ENCODE measurements at regions not wholly inside any gene's neighbourhood (a gene's known extent, or its start where the extent isn't known, plus 50 kb on each side); places are given as distances from the start of the nearest gene placed in this dataset.

DNA sequence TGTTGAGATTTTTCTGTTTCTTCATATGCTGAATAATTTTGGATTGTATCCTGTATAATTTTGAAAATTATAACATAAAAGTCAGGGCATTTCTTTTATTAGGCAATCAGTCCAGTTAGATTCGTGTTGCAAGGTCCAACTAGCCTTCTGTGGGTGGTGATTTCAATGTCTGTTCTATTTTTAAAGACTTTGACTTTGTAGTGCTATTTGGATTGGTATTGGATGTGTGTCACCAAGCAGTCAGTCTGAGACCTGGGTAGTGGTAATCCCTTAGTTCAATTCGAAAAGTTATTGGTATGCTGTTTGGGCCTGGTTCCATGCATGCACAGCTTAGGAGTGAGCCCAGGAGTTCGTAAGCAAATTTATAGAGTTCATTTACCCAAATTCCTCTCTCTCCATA is 82.2 kb downstream of the EPDR1 start:
- DNase-seq (ENCODE audit: low read depth in 2 of 2), result no peak

DNA sequence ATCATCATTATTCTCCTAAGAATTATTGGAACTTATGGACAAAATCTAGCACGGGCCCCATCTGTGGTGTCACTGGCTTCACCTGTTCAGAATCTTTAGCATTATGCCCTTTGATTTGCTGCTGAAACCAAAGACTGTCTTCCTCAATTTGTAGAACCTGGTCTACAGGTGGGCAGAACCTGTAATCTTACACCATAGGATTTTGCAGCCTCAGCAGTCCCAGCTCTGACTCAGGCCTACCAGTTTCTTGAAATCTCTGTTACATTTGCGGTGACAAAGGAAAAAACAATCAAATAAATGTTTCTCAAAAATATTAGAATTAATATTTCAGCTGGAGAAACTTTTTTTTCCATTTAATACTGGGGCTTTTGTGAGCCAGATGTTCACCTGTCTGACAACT is 86.1 kb downstream of the EPDR1 start:
- DNase-seq (ENCODE audit: low read depth in 2 of 2), result no peak

DNA sequence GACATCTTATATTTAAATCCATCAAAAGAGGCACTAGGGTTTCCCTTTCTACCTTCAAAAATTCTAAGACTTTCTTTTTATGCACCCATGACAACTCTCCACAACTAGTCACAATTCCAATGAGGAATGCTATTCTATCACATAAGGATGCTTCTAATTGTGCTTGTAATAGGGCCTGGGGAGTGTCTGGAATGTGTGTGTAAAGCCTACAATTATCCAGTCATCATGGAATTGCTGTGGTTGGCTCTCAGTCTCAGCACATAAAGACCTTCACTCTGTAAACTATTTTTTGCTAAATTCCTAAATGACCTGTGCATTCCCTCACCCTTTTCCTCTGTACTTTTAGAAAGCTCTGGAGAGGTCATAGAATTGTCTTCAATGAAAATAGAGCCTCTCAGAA is 86.7 kb downstream of the EPDR1 start:
- no peak for DNase-seq (ENCODE audit: low read depth in 2 of 2)

DNA sequence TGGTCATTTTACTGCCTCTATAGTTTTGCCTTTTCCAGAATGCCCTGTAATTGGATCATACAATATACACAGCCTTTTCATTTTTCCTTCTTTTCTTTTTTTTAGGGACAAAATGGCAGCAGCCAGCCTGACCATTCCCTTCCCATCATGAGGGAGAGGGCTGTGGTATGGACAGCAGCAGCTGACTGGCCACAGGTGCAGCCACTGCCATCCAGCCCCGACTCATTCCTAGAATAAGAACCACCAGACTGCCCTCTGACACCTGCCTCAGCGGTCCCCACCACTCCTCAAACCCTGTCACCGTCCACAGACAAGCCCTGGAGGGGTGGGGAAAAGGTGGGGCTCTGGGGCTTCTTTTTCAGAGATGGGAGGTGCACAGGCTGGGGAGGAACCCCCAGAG is 92.8 kb downstream of the EPDR1 start:
- no peak for DNase-seq (ENCODE audit: low read depth in 2 of 2)

DNA sequence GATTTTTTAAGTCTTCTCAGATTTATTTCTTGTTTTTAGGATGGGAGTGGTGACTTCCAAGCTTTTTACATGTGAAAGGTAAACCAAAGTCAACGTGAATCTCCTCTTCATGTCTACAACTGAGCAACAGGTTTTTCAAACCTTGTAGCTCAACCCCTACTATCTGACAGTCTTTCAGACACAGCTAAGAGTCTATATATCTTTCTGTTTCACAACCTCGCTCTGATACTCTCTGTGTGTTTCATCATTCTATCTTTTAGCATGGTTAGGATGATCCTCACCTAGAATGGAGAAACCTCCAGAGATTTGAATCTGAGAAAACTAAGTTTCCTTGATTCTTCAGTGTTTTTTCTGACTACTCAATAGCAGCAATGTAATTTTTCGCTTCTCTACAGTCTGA is 96.1 kb downstream of the EPDR1 start:
- DNase-seq (ENCODE audit: low read depth in 2 of 2), result no peak

DNA sequence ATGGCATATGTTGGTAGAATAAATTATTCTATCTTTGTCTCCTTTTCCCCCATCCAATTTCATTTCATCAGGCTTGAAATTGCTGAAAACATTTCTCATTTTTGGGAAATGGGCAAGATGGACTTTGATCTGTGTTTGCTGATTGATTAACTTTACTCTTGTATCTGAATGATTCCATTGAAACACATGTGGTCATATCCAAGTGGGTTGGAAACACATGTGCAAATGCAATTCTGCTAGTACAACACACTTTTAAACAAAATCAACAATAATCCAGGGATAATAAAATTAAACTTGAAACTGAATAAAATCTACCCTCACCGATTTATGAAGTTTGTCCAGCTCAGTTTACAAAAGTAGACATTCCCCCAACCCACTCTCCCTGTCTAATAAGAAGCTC is 96.9 kb downstream of the EPDR1 start:
- DNase-seq (ENCODE audit: low read depth in 2 of 2), result no peak

DNA sequence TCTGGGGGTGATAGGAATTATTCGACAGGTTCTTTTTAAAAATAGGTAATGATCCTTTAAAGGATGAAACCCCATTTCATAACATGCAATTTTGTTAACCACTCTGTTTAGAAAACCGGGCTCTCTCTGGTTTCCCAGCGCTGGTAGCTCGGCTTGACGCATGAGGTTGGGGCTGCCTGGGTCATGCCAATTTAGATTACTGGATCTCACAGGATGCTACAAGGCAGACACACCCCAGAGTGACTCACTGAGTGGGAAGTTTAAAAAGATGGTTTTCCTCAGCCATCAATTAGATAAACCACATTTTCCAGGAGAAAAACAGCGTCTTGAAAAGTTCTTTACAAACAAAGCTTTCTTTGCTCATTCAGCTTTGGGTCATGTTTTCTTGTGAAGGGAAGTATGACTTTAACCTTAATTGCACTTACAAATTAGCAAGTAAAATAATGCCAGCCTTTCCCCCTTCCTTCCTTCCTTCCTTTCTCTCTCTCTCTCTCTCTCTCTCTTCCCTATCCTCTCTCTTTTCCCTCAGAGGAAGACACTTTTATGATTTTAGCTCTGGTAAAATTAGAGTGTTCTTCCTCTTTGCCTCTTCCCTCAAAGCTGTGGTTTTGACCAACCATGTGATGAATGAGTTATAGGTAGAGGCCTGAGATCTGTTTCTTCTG is 99.8 kb downstream of the EPDR1 start:
- DNase-seq (ENCODE audit: low read depth in 2 of 2), result no peak

DNA sequence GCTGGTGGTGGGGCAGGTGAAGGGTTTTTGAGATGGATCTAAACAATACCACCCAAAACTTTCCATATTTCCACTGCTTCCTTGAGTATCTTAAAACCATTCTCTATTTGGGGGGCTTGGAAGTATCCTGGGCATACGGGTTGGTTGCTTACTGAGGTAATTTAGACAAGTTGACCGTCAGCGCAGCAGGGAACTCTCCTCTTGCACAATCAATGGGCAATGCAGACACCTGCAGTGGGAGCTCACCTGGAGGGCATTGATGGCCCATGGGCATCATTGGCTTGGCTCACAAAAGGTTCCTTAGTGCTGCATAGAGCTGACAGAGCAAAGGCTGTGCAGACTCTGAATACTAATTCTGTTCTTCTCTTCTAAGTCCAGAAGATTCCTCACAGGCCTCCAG is 101.5 kb downstream of the EPDR1 start:
- no peak for DNase-seq (ENCODE audit: low read depth in 2 of 2)

DNA sequence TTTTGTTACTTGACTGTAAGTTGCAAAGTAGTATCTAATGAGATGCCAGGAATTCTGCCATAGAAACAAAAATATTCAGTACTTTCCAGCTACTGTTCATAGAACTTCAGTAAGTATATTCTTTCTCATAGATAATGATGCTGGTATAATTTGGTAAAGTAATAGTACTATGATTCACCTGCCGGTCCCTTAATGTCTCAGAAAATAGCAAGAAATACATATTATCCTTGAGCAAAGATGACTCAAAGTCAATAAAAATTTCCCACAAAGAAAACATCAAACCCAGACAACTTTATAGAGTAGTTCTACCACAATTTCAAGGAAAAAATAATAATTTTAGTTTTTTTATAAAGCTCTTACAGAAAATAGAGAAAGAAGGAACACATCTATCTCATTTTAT is 105.4 kb downstream of the EPDR1 start:
- DNase-seq (ENCODE audit: low read depth in 2 of 2), result no peak

DNA sequence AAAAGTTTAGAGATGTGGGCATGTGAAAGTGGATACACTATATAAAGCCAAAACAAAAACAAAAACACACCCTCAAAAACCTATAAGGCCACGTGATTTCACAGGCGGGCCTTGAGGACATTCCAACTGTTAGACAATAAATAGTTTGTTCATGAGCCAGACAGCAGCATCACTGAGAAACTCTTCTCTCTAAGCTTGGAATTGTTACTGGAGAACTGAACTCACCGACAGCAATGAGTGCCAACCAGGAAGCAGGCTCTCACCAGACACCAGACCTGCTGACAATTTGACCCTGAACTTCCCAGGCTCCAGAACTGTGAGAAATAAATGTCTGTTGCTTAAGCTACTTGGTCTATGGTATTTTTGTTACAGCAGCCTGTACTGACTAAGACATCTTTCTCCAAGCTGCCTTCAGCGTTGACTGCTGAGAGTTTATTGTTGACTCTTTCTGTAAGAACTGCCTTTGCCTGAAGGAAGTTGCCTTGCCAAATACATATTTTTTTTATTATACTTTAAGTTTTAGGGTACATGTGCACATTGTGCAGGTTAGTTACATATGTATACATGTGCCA is 107.5 kb downstream of the EPDR1 start:
- DNase-seq (ENCODE audit: low read depth in 2 of 2), result no peak

DNA sequence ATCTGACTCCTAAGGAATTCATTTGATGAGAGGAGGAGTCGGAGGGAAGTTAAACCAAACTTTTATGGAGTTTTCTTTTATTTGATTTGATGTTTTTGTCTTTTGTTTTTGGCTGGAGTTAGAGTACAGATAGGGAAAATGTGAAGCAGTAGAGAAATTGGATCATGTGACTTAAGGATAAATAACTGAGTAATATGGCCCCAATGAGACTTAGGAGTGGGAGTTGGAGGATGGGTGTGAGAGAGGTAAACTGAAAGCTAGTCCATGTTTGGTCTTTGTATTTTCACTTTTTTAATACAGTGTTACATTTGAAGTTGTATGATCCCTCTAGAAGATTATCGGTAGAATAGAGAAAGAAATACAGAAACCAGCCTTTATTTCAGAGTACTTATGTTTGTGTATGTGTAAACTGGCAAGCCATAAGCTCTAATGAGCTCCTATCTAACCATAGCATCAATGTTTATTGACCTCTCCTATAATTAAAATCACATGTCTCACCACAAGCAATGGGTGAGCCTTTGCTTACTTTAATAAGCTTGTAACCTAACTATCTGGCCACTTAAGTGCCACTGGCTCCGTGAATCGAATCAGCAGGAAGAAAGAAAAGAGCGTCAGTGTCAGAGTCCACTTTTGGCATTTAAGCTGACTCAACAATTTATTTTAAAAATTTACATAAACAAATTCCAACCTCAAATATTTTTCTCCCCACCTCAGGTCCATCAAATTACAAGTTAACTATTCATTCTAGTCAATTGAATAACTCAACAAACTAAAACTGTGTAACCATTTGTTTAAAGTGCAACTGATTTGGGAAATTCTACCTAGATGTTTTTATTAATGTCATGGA is 113.8 kb downstream of the EPDR1 start:
- DNase-seq (ENCODE audit: low read depth in 2 of 2), result no peak

DNA sequence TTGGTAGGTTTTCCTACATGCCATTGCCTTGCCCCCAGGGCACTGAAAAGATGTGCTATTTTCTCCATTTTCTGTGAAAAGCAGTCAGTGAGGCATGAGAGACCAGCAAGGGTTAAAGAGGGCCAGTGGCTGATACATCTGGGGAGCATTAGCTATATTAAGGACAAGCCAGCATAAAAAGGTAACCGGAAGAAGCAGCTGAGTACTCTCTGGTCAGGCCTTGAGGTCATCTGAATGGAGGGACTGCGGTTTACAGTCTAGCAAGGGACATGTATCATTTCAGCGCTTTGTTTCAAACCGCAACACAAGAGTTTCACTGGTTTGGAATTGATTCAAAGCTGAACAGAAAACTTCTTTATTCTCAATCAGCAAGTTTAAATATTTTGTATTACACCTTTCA is 120.4 kb downstream of the EPDR1 start:
- DNase-seq (ENCODE audit: low read depth in 2 of 2), result no peak

DNA sequence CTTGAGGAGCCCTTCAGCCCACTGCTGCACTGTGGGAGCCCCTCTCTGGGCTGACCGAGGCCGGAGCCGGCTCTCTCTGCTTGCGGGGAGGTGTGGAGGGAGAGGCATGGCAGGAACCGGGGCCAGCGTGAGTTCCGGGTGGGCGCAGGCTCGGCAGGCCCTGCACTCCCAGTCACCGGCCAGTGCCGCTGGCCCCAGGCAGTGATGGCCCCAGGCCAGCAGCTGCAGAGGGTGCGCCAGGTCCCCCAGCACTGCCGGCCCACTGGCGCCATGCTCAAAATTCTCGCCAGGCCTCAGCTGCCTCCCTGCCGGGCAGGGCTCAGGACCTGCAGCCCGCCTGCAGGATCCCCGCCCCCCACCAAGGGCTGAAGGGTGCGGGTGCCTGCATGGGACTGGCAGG is 128.4 kb upstream of the STARD3NL start:
- no peak for DNase-seq (ENCODE audit: low read depth in 2 of 2)

DNA sequence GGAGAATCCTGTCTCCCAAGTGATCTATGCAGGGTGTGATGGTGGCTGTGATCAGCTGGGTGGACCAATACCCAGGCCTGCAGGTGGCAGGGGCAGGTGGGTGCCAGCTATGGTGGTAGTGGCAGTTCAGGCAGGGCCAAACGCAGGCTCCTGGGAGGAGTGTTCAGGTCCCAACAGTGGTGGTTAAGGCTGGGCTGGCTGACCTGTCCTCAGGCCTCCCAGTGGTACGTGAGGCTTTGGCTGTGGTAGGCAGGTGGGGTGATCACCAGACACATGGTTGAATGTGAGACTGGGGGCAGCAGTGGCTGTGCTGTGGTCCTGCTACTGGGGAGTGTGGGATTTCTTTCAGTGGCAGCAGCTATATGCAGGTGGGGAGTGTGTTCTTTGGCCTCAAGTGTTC is 126.7 kb upstream of the STARD3NL start:
- DNase-seq (ENCODE audit: low read depth in 2 of 2), result no peak

DNA sequence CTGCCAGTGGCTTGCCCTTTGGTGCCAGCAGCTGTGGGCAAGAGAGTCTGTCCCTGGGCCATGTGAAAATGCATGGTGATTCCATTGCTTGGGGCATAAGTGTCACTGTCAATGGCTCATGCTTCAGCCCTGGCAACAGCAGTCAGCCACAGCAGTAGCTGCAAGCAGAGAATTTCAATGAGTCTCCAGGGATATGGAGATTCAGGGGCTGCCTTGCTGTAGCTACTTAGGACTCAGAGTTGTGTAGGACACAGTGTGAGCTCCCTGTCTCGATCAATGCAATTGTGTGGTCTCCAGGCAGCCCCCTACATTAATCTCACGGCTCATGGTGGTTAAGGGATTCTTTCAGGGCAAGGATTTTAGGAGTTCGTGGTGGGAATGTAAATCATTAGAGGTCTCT is 126.3 kb upstream of the STARD3NL start:
- DNase-seq (ENCODE audit: low read depth in 2 of 2), result no peak

DNA sequence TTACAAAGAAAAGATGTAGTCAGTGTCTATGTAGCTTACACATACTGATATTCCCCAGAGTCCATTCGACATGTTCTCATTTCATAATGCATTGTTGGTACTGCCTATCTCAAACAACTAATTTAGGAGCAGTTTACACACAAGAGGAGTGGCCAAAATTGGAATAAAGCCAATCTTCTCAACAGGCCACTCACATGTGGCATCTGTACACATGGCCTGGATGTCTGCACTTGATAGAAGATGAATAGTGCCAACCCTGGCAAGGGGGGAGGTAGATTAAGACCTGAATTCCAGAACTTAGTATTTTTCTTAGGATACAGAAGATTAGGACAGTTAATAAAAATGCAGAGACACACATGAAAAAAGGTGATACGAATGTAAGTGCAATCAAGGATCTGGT is 125.3 kb upstream of the STARD3NL start:
- DNase-seq (ENCODE audit: low read depth in 2 of 2), result no peak

DNA sequence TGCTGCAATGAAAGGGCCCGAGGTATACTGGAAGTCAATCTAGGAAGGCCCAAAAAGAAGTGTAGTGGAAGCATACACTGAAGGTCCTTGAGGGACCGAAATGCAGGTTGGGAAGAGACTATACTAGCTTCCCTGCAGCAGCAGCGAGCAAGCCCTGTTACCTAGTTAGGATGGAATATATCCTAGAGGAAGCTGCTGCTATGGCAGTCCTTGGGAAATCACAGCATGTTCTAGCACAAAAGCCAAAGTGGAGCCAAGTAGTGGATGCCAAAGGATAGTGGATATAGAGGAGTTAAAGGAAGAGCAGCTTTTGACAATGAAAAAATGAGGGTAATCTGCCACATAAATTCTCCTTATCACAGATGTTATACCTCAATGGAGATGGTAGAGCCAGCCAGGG is 123.8 kb upstream of the STARD3NL start:
- no peak for DNase-seq (ENCODE audit: low read depth in 2 of 2)

DNA sequence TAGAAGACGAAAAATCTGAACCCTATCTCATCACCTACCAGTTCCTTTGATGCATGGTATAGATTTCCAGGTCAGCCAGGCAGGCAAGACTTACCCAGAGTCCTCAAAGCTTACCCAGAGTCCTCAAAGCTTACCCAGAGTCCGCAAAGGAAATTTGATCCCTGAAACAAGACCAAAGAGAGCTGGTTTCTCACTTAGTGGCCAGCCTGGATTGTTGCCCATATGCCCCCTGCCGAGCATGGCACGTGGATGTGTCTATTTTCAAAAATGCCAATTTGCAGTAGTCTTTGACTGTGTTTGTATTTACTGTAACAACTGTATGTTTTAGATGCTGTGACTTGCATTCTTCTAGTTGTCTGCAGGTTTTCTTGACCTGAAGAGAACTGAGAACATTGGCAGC is 120.2 kb upstream of the STARD3NL start:
- DNase-seq (ENCODE audit: low read depth in 2 of 2), result no peak

DNA sequence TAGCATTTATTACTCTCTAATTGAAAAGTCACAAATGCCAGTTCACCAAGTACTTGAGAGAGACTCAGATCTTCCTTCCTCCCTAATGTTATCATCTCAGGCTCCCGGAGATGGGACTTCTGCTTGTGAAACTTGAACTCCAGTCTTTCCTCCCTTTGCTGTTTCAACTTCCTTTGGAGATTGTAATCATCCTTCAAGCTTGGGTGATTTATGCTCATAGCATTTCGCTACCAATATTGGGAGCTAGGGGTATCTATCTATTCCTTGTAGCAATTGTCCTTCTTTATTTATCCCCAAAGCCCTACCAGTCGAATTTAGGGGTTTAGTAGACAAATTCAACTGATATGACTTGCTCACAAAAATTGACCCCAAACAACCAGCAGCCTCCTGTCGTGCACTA is 117.9 kb upstream of the STARD3NL start:
- no peak for DNase-seq (ENCODE audit: low read depth in 2 of 2)

DNA sequence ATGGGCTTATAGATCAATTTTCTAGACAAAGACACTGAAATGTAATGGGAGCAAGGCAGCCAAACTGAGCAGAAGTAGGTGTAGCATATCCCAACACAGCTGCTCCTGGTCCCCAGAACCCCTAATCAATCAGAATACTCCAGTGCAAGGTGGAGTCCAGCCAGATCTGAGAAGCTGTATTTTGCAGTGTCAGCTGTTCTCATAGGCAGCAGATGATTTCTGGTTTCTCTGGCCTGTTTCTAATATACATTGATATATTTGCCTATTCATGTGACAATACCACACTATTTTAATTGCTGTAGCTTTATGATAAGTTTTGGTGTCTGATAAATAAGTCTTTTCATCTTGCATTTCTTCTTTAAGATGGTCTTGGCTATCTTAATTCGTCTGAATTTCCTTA is 117.4 kb upstream of the STARD3NL start:
- no peak for DNase-seq (ENCODE audit: low read depth in 2 of 2)

DNA sequence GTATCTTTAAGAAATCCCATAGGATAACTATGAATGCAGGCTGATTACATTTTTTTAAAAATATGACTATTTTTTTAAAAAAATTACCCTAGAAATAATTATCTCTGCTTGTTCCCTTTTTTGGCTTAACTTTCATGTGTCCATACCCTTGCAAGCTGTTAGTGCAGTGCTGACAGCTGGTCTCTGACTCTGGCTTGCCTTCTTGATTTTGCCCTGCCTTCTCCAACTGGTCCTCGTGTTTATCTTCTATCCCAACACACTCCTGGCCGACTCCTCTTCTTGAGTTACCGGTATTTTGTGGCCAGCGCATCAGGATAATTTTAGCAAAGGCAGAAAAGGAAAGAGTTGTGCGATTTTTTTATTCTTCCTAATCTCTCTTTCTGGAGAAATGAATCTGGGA is 111.7 kb upstream of the STARD3NL start:
- DNase-seq (ENCODE audit: low read depth in 2 of 2), result no peak

DNA sequence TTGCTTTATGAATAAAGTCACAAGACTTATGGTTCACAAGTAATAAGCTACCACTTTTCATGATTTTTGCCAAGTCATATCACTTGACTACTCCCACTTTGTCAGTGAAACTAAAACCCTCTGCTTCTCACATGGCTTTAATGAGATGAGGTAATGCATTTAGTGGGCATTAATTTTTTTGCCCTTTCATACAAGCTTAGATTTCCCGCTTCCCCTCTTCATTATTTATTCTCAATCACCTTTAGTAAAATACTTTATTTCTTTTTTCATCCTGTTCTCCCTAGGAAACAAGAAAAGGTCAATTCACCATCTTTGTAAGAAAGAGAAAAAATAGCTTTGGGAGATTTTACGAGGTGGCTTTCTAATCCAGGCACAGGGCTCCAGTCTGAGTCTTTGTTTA is 109.6 kb upstream of the STARD3NL start:
- no peak for DNase-seq (ENCODE audit: low read depth in 2 of 2)

DNA sequence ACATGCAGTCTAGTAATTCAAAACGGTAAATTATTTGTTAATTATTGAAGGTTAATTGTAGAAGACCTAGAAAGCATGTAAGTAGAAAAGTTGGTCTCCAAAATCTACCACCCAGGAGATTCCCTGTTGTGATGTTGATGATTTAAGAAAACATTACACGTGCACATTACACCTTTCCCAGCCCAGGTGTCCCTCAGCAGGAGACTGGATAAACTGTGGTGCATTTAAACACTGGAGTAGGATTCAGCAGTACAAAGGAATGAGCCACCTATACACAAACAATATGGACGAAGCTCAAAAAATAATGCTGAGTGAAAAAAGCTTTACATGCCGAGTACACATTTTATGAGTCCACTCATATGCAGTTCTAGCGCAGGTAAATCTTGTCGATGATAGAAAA is 109.0 kb upstream of the STARD3NL start:
- DNase-seq (ENCODE audit: low read depth in 2 of 2), result no peak
